ENCODE measurements at regions not wholly inside any gene's neighbourhood (a gene's known extent, or its start where the extent isn't known, plus 50 kb on each side); places are given as distances from the start of the nearest gene placed in this dataset.
A peak's percentile ranks its signal among the peaks of the same experiment; 100 is the strongest.

DNA sequence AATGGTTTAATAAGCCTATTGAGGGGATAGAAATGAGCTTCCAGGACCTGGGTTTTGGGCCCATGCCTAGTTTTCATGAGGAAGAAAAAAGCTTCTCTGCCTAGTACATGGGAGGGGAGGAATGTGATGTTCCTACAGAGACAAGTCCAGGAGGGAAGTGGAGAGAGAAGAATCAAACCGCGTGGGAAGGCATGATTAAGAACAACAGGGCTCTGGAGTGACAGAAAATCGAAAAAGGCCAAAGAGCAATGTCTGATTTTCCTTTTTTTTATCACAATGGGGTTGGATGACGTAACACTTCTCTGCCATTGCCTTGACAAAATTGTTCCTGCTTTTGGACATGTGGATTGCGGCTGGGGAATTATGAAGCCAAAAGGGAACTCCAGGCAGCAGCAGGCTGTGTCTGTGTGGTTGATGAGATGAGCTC, 258.6 kb downstream of the CXCL12 start:
- Histone ChIP-seq H3K9me3 (ENCODE audit: control insufficient read depth in 4 of 4, low read length in 3 of 4) (no peaks in the 10 kb centered on the region), H3K36me3 (ENCODE audit: control insufficient read depth in 4 of 4, insufficient read depth in 3 of 4, low read depth in 1 of 4, low read length in 3 of 4) (no peaks in the 10 kb centered on the region), H3K4me3 (ENCODE audit: low read depth in 1 of 3, low read length in 3 of 3) (no peak overlapping the region), H3K27ac (ENCODE audit: low read depth in 1 of 2, low read length in 2 of 2) (no peak overlapping the region), H3K27me3 (ENCODE audit: control insufficient read depth in 4 of 4, insufficient read depth in 4 of 4, low read length in 3 of 4) (no peaks in the 10 kb centered on the region), H3K4me1 (ENCODE audit: control insufficient read depth in 4 of 4, insufficient read depth in 4 of 4, low read length in 3 of 4) (no peaks in the 10 kb centered on the region), H3K9ac (ENCODE audit: low read depth in 1 of 2, low read length in 2 of 2) (no peak overlapping the region)
- DNase-seq (ENCODE audit: low spot score), result no peak
- 48% methylated on average over 5 of the region's 5 CpGs for WGBS
- TF ChIP-seq HNF4A (conservative IDR thresholded peaks at IDR 0.05) (peak in 1 of 2 donors; percentile 40), JUND (IDR thresholded peaks at IDR 0.05) (no peak)

DNA sequence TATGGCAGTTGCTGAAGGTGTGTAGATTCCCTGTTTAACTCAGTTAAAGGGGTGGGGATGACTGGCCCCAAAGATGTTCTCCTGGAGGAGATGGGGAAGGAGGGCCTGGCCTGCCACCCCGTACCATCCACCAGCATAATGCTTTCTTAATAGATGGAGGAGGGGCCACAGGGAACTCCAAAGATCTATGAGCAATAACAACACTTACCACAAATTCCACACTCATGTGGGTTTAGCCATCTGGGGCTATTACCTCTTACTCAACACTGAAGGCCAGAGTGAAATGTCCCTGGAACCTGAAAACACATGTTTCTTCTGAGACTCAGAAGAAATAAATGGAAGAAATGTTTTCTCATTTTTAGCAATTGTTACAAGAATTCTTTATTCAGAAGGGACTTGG, 259.0 kb downstream of the CXCL12 start:
- no peaks in the 10 kb centered on the region for H3K36me3 ChIP-seq (ENCODE audit: control insufficient read depth in 4 of 4, insufficient read depth in 3 of 4, low read depth in 1 of 4, low read length in 3 of 4)
- 91% methylated on average over 1 of the region's 1 CpG for WGBS
- no peaks in the 10 kb centered on the region for H3K4me1 ChIP-seq (ENCODE audit: control insufficient read depth in 4 of 4, insufficient read depth in 4 of 4, low read length in 3 of 4)
- H3K4me3 ChIP-seq (ENCODE audit: low read depth in 1 of 3, low read length in 3 of 3), result no peak overlapping the region
- H3K27ac ChIP-seq (ENCODE audit: low read depth in 1 of 2, low read length in 2 of 2), result no peak overlapping the region
- no peak for TF ChIP-seq YY1 (IDR thresholded peaks at IDR 0.05)
- TF ChIP-seq, protein P1, sequence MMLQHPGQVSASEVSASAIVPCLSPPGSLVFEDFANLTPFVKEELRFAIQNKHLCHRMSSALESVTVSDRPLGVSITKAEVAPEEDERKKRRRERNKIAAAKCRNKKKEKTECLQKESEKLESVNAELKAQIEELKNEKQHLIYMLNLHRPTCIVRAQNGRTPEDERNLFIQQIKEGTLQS (IDR thresholded peaks at IDR 0.05), result no peak
- TF ChIP-seq, protein P2, sequence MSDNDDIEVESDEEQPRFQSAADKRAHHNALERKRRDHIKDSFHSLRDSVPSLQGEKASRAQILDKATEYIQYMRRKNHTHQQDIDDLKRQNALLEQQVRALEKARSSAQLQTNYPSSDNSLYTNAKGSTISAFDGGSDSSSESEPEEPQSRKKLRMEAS (IDR thresholded peaks at IDR 0.05), result no peak
- H3K27me3 ChIP-seq (ENCODE audit: control insufficient read depth in 4 of 4, insufficient read depth in 4 of 4, low read length in 3 of 4), result no peaks in the 10 kb centered on the region
- no peaks in the 10 kb centered on the region for H3K9me3 ChIP-seq (ENCODE audit: control insufficient read depth in 4 of 4, low read length in 3 of 4)
- DNase-seq (ENCODE audit: low spot score), result no peak
- no peak overlapping the region for H3K9ac ChIP-seq (ENCODE audit: low read depth in 1 of 2, low read length in 2 of 2)

DNA sequence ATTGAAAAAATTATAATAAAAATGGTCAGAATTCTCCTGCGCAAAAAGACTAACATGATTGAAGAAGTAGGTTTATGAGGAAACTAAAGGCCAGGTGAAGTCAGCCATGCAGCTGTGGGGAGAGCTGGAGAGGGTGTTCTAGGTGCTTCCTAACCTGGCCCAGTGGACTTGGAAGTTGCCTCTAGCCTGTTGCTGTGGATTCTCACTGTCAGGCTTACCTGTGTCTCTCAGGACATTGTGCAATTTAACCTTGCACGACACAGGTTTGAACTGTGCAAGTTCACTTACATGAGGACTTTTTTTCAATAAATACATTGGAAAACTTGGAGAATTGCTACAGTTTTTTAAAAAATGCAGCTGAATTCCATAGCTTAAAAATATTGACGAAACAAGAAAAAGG, 266.4 kb downstream of the CXCL12 start:
- H3K27ac ChIP-seq (ENCODE audit: low read depth in 1 of 2, low read length in 2 of 2), result no peak overlapping the region
- TF ChIP-seq JUND (IDR thresholded peaks at IDR 0.05) (no peak), SP1 (IDR thresholded peaks at IDR 0.05) (no peak), FOXA2 (IDR thresholded peaks at IDR 0.05) (no peak), TAF1 (conservative IDR thresholded peaks at IDR 0.05) (no peak), NR2F2 (IDR thresholded peaks at IDR 0.05) (no peak), FOXA1 (IDR thresholded peaks at IDR 0.05) (no peak), HNF4A (conservative IDR thresholded peaks at IDR 0.05) (no peak), HNF4G (IDR thresholded peaks at IDR 0.05) (no peak), YY1 (IDR thresholded peaks at IDR 0.05) (no peak), RXRA (IDR thresholded peaks at IDR 0.05) (no peak), EGR1 (IDR thresholded peaks at IDR 0.05; ENCODE audit: low read depth in 2 of 2) (no peak), GABPA (IDR thresholded peaks at IDR 0.05 in 1 of 2, conservative IDR thresholded peaks at IDR 0.05 in 1 of 2) (no peak), RAD21 (IDR thresholded peaks at IDR 0.05) (no peak)
- TF ChIP-seq, protein P3, sequence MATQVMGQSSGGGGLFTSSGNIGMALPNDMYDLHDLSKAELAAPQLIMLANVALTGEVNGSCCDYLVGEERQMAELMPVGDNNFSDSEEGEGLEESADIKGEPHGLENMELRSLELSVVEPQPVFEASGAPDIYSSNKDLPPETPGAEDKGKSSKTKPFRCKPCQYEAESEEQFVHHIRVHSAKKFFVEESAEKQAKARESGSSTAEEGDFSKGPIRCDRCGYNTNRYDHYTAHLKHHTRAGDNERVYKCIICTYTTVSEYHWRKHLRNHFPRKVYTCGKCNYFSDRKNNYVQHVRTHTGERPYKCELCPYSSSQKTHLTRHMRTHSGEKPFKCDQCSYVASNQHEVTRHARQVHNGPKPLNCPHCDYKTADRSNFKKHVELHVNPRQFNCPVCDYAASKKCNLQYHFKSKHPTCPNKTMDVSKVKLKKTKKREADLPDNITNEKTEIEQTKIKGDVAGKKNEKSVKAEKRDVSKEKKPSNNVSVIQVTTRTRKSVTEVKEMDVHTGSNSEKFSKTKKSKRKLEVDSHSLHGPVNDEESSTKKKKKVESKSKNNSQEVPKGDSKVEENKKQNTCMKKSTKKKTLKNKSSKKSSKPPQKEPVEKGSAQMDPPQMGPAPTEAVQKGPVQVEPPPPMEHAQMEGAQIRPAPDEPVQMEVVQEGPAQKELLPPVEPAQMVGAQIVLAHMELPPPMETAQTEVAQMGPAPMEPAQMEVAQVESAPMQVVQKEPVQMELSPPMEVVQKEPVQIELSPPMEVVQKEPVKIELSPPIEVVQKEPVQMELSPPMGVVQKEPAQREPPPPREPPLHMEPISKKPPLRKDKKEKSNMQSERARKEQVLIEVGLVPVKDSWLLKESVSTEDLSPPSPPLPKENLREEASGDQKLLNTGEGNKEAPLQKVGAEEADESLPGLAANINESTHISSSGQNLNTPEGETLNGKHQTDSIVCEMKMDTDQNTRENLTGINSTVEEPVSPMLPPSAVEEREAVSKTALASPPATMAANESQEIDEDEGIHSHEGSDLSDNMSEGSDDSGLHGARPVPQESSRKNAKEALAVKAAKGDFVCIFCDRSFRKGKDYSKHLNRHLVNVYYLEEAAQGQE (IDR thresholded peaks at IDR 0.05), result no peak
- TF ChIP-seq, protein P4, sequence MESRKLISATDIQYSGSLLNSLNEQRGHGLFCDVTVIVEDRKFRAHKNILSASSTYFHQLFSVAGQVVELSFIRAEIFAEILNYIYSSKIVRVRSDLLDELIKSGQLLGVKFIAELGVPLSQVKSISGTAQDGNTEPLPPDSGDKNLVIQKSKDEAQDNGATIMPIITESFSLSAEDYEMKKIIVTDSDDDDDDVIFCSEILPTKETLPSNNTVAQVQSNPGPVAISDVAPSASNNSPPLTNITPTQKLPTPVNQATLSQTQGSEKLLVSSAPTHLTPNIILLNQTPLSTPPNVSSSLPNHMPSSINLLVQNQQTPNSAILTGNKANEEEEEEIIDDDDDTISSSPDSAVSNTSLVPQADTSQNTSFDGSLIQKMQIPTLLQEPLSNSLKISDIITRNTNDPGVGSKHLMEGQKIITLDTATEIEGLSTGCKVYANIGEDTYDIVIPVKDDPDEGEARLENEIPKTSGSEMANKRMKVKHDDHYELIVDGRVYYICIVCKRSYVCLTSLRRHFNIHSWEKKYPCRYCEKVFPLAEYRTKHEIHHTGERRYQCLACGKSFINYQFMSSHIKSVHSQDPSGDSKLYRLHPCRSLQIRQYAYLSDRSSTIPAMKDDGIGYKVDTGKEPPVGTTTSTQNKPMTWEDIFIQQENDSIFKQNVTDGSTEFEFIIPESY (IDR thresholded peaks at IDR 0.05), result no peak
- TF ChIP-seq, protein P5, sequence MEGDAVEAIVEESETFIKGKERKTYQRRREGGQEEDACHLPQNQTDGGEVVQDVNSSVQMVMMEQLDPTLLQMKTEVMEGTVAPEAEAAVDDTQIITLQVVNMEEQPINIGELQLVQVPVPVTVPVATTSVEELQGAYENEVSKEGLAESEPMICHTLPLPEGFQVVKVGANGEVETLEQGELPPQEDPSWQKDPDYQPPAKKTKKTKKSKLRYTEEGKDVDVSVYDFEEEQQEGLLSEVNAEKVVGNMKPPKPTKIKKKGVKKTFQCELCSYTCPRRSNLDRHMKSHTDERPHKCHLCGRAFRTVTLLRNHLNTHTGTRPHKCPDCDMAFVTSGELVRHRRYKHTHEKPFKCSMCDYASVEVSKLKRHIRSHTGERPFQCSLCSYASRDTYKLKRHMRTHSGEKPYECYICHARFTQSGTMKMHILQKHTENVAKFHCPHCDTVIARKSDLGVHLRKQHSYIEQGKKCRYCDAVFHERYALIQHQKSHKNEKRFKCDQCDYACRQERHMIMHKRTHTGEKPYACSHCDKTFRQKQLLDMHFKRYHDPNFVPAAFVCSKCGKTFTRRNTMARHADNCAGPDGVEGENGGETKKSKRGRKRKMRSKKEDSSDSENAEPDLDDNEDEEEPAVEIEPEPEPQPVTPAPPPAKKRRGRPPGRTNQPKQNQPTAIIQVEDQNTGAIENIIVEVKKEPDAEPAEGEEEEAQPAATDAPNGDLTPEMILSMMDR (IDR thresholded peaks at IDR 0.05; ENCODE audit: low read depth, low read length, missing input control), result no peak
- TF ChIP-seq, protein P1 (IDR thresholded peaks at IDR 0.05), result no peak
- no peak overlapping the region for H3K4me3 ChIP-seq (ENCODE audit: low read depth in 1 of 3, low read length in 3 of 3)
- no peak for DNase-seq (ENCODE audit: low spot score)
- no peaks in the 10 kb centered on the region for H3K4me1 ChIP-seq (ENCODE audit: control insufficient read depth in 4 of 4, insufficient read depth in 4 of 4, low read length in 3 of 4)
- 75% methylated on average over 3 of the region's 3 CpGs for WGBS
- no peaks in the 10 kb centered on the region for H3K36me3 ChIP-seq (ENCODE audit: control insufficient read depth in 4 of 4, insufficient read depth in 3 of 4, low read depth in 1 of 4, low read length in 3 of 4)
- H3K9me3 ChIP-seq (ENCODE audit: control insufficient read depth in 4 of 4, low read length in 3 of 4), result peaks cover 0 to 4% (median 0%) of the 10 kb centered on the region in 4 donors
- no peak overlapping the region for H3K9ac ChIP-seq (ENCODE audit: low read depth in 1 of 2, low read length in 2 of 2)
- no peaks in the 10 kb centered on the region for H3K27me3 ChIP-seq (ENCODE audit: control insufficient read depth in 4 of 4, insufficient read depth in 4 of 4, low read length in 3 of 4)

All from liver (tissue), 8 donors.